SKM-1 treated with dmso at 0.1 percent for 144 hours (cell line): ENCODE measurements at regions not wholly inside any gene's neighbourhood (a gene's known extent, or its start where the extent isn't known, plus 50 kb on each side); places are given as distances from the start of the nearest gene placed in this dataset.

Experiments
- DNase-seq: peaks from one replicate; lab custom pipeline; 2025; ENCODE audit not compliant: unreplicated experiment; lab: John Stamatoyannopoulos, UW

- DNase-seq, result no peak
These were observed 75.8 kb upstream of the IER5L start for GRCh38 chr9:129253803-129254381.

- no peak for DNase-seq
These were observed 75.1 kb upstream of the IER5L start for GRCh38 chr9:129252937-129253802.

- no peak for DNase-seq
These were observed 72.7 kb upstream of the IER5L start for GRCh38 chr9:129250786-129251185.

- no peak for DNase-seq
These were observed 69.5 kb upstream of the IER5L start for GRCh38 chr9:129247285-129248153.

- DNase-seq, result no peak
These were observed 67.2 kb upstream of the IER5L start for GRCh38 chr9:129245276-129245675.

GRCh38 chr9:129242971-129243561 lies 65.0 kb upstream of the IER5L start:
- DNase-seq, result no peak

- no peak for DNase-seq
These were observed 64.3 kb upstream of the IER5L start for GRCh38 chr9:129242191-129242941.

GRCh38 chr9:129241725-129242124 lies 63.7 kb upstream of the IER5L start:
- DNase-seq, result no peak

GRCh38 chr9:129240581-129241211 lies 62.6 kb upstream of the IER5L start:
- no peak for DNase-seq

- no peak for DNase-seq
These were observed 62.0 kb upstream of the IER5L start for GRCh38 chr9:129239946-129240490.

- no peak for DNase-seq
These were observed 59.7 kb upstream of the IER5L start for GRCh38 chr9:129237803-129238202.

- DNase-seq, result no peak
These were observed 59.1 kb upstream of the IER5L start for GRCh38 chr9:129237164-129237611.

GRCh38 chr9:129236441-129237145 lies 58.5 kb upstream of the IER5L start:
- DNase-seq, result no peak

GRCh38 chr9:129235931-129236331 lies 57.9 kb upstream of the IER5L start:
- no peak for DNase-seq

- DNase-seq, result no peak
These were observed 57.2 kb upstream of the IER5L start for GRCh38 chr9:129235041-129235930.

GRCh38 chr9:129234491-129234890 lies 56.4 kb upstream of the IER5L start:
- no peak for DNase-seq

- DNase-seq, result no peak
These were observed 55.0 kb upstream of the IER5L start for GRCh38 chr9:129232839-129233591.
